CD4-positive, CD25-positive, alpha-beta regulatory T cell (primary cell): ENCODE measurements at regions not wholly inside any gene's neighbourhood (a gene's known extent, or its start where the extent isn't known, plus 50 kb on each side); places are given as distances from the start of the nearest gene placed in this dataset.

Experiments
- ATAC-seq, 2 donors: fragments of 150-1000 bp; cut with Tn5 transposase; one replicate each; pipeline ENCODE4 v1.10.0; 2021; ENCODE audit warnings: low read depth in 2 of 2, moderate number of reproducible peaks in 2 of 2, moderate library complexity in 1 of 2
- DNase-seq, 3 donors: peaks; one replicate each; pipeline versions ENCODE4 v3.0.0 to v3.0.0-alpha.2; 2012 to 2022; ENCODE audit warnings: mixed read lengths in 1 of 3
- H3K27ac ChIP-seq: one replicate; pipeline ENCODE4 v1.7.0; 2013; ENCODE audit warnings: mild to moderate bottlenecking, low read length; ENCODE audit not compliant: insufficient read depth, poor library complexity, severe bottlenecking
- H3K27me3 ChIP-seq: one replicate; pipeline ENCODE4 v1.7.0; 2013; ENCODE audit warnings: low read length; ENCODE audit not compliant: control insufficient read depth, insufficient read depth
- H3K36me3 ChIP-seq: one replicate; pipeline ENCODE4 v1.7.0; 2013; ENCODE audit warnings: mild to moderate bottlenecking, low read length, moderate library complexity; ENCODE audit not compliant: control insufficient read depth, insufficient read depth
- H3K4me1 ChIP-seq: 2 replicates; pipeline ENCODE4 v1.7.0; 2013; ENCODE audit warnings: mild to moderate bottlenecking, low read length; ENCODE audit not compliant: insufficient read depth, control insufficient read depth, poor library complexity, severe bottlenecking
- H3K4me3 ChIP-seq: one replicate; pipeline ENCODE4 v1.7.0; 2013; ENCODE audit warnings: low read depth, mild to moderate bottlenecking, low read length, moderate library complexity
- H3K9me3 ChIP-seq, 2 experiments: 1 replicate in 1 of 2; 2 replicates in 1 of 2; pipeline ENCODE4 v1.7.0; 2013; ENCODE audit warnings: low read length in 2 of 2, mild to moderate bottlenecking in 1 of 2, moderate library complexity in 1 of 2; ENCODE audit not compliant: control insufficient read depth in 2 of 2
- H3K27ac Mint-ChIP-seq, 3 donors: one replicate each; pipeline ENCODE4 v1.8.0; 2020 to 2022; ENCODE audit warnings: mild to moderate bottlenecking in 3 of 3, mixed read lengths in 3 of 3, moderate library complexity in 2 of 3
- H3K27me3 Mint-ChIP-seq: one replicate; pipeline ENCODE4 v1.8.0; 2022; ENCODE audit warnings: mild to moderate bottlenecking, mixed read lengths
- H3K36me3 Mint-ChIP-seq: one replicate; pipeline ENCODE4 v1.8.0; 2020; ENCODE audit warnings: mixed read lengths
- H3K4me1 Mint-ChIP-seq, 4 donors: one replicate each; pipeline ENCODE4 v1.8.0; 2020 to 2022; ENCODE audit warnings: mixed read lengths in 4 of 4, mild to moderate bottlenecking in 1 of 4
- H3K4me3 Mint-ChIP-seq, 4 donors: one replicate each; pipeline ENCODE4 v1.8.0; 2020 to 2022; ENCODE audit warnings: mild to moderate bottlenecking in 4 of 4, mixed read lengths in 4 of 4, moderate library complexity in 3 of 4
- H3K9me3 Mint-ChIP-seq, 7 donors: one replicate each; pipeline ENCODE4 v1.8.0; 2020 to 2022; ENCODE audit warnings: mixed read lengths in 7 of 7, mild to moderate bottlenecking in 3 of 7, moderate library complexity in 2 of 7

DNA sequence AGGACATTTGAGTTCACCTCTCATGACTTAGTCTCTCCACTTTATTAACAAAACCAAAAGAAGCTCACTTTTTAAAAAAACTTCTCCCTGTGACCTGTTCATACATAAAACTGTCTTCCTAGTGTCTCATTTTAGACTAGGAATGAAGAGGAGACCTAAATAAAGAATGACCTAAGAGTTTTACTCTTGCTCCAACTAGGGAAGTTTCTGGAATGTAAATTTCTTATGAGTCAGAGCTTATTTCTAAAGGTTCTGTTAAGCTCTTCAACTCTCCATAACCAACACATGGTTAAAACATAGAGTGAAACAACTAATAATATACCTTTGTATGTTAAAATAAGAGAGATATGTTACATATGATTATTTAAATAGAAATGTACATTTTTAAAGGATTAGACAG, 369.8 kb downstream of the EMP1 start:
- H3K4me1 Mint-ChIP-seq = no peaks in the 10 kb centered on the region
- H3K4me1 ChIP-seq = no peaks in the 10 kb centered on the region
- no peaks in the 10 kb centered on the region for H3K36me3 ChIP-seq
- H3K9me3 ChIP-seq = no peaks in the 10 kb centered on the region
- H3K4me3 ChIP-seq = no peak overlapping the region
- no peaks in the 10 kb centered on the region for H3K27me3 ChIP-seq
- H3K36me3 Mint-ChIP-seq = no peaks in the 10 kb centered on the region
- peaks cover 0 to 6% (median 2%) of the 10 kb centered on the region in 7 donors for H3K9me3 Mint-ChIP-seq
- DNase-seq (no peak), ATAC-seq (no peak)
- H3K4me3 Mint-ChIP-seq = no peak overlapping the region
- H3K27me3 Mint-ChIP-seq = peaks cover 8% of the 10 kb centered on the region
- no peak overlapping the region for H3K27ac ChIP-seq
- H3K27ac Mint-ChIP-seq = no peak overlapping the region

GRCh38 chr12:13564266-13564810, 367.8 kb downstream of the EMP1 start:
- H3K4me3 Mint-ChIP-seq = no peak overlapping the region
- H3K36me3 Mint-ChIP-seq = no peaks in the 10 kb centered on the region
- H3K27ac ChIP-seq = no peak overlapping the region
- H3K36me3 ChIP-seq = no peaks in the 10 kb centered on the region
- DNase-seq = no peak
- H3K27me3 ChIP-seq = no peaks in the 10 kb centered on the region
- no peaks in the 10 kb centered on the region for H3K9me3 ChIP-seq
- peaks cover 0 to 6% (median 2%) of the 10 kb centered on the region in 7 donors for H3K9me3 Mint-ChIP-seq
- ATAC-seq = no peak
- H3K27ac Mint-ChIP-seq = peak overlapping the region in 1 of 3 donors; percentile 29
- no peaks in the 10 kb centered on the region for H3K4me1 ChIP-seq
- no peak overlapping the region for H3K4me3 ChIP-seq
- H3K27me3 Mint-ChIP-seq = peaks cover 8% of the 10 kb centered on the region
- H3K4me1 Mint-ChIP-seq = no peaks in the 10 kb centered on the region

DNA sequence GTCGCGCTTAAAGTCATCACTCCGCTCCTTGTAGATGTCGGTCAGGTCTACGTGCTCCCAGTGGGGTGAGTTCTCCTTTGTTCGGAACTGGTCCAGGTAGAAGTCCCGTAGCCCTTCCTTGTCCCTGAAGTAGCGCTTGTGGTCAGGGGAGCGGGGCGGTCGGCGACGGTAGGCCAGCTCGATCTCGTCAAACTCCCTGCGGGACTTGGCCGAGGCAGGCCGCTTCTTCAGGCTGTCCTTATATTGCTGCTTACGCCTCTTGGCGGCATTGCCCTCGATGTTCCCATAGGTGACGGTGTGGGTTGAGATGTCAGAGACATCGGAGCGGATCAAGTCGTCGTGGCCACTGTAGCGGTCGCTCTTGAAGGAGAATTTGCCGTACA, 367.2 kb downstream of the EMP1 start:
- peaks cover 8% of the 10 kb centered on the region for H3K27me3 Mint-ChIP-seq
- no peaks in the 10 kb centered on the region for H3K27me3 ChIP-seq
- no peak for ATAC-seq
- H3K4me3 ChIP-seq = no peak overlapping the region
- H3K9me3 ChIP-seq = no peaks in the 10 kb centered on the region
- H3K9me3 Mint-ChIP-seq = peaks cover 0 to 6% (median 2%) of the 10 kb centered on the region in 7 donors
- H3K27ac ChIP-seq = no peak overlapping the region
- H3K36me3 ChIP-seq = no peaks in the 10 kb centered on the region
- no peaks in the 10 kb centered on the region for H3K4me1 ChIP-seq
- H3K27ac Mint-ChIP-seq = no peak overlapping the region
- DNase-seq = no peak
- no peaks in the 10 kb centered on the region for H3K4me1 Mint-ChIP-seq
- no peaks in the 10 kb centered on the region for H3K36me3 Mint-ChIP-seq
- no peak overlapping the region for H3K4me3 Mint-ChIP-seq

DNA sequence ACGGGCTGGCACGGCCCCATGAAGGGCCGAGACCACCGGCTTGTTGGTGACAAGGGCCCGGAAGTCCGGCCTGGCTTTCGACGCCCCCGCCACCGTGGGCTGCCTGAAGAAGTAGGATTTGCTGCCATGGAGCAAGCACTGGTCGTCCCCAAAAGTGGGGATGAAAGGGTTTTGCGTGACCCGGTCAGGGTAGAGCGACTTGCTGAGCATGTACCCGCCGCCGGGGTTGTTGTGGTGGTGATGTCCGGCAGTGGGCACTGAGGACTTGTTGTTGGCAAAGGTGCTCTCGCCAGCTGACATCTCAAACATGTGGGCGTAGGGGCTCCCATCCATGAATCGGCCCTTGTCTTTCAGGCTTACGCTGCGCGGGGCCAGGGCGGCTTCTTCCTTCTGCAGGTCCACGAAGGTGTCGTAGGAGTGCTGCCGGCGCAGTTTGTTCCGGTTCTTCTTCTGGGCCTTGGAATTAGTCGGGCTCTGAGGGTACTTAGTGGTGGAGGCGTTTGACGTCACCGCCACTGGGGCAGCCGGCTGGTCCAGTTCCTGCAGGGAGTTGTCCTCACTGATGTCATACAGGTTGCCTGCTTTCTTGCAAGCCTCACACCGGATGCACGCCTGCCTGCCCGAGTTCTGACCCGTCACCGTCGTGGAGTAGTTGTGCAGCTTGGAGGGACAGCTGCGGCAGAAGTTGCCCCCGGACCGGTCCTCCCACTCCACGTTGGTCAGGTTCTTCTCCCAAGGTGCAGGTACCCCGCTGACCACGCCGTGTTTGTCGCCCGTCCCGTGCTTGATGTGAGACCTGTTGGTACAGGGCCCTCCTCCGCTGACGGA, 366.6 kb downstream of the EMP1 start:
- no peaks in the 10 kb centered on the region for H3K27me3 ChIP-seq
- H3K4me1 ChIP-seq = no peaks in the 10 kb centered on the region
- H3K9me3 ChIP-seq = no peaks in the 10 kb centered on the region
- H3K27ac Mint-ChIP-seq = no peak overlapping the region
- no peak overlapping the region for H3K27ac ChIP-seq
- H3K27me3 Mint-ChIP-seq = peaks cover 8% of the 10 kb centered on the region
- peaks cover 0 to 6% (median 2%) of the 10 kb centered on the region in 7 donors for H3K9me3 Mint-ChIP-seq
- H3K4me3 Mint-ChIP-seq = no peak overlapping the region
- no peaks in the 10 kb centered on the region for H3K36me3 ChIP-seq
- ATAC-seq = no peak
- no peaks in the 10 kb centered on the region for H3K36me3 Mint-ChIP-seq
- H3K4me1 Mint-ChIP-seq = no peaks in the 10 kb centered on the region
- no peak for DNase-seq
- no peak overlapping the region for H3K4me3 ChIP-seq

- Mint-ChIP-seq H3K27ac (no peak overlapping the region), H3K36me3 (no peaks in the 10 kb centered on the region), H3K9me3 (peaks cover 0 to 6% (median 2%) of the 10 kb centered on the region in 7 donors), H3K4me1 (no peaks in the 10 kb centered on the region), H3K27me3 (peaks cover 8% of the 10 kb centered on the region), H3K4me3 (no peak overlapping the region)
- Histone ChIP-seq H3K36me3 (no peaks in the 10 kb centered on the region), H3K27ac (no peak overlapping the region), H3K4me3 (no peak overlapping the region), H3K4me1 (no peaks in the 10 kb centered on the region), H3K27me3 (no peaks in the 10 kb centered on the region), H3K9me3 (no peaks in the 10 kb centered on the region)
- no peak for DNase-seq
- ATAC-seq = no peak
Measured at GRCh38 chr12:13561923-13562322, 365.4 kb downstream of the EMP1 start.

DNA sequence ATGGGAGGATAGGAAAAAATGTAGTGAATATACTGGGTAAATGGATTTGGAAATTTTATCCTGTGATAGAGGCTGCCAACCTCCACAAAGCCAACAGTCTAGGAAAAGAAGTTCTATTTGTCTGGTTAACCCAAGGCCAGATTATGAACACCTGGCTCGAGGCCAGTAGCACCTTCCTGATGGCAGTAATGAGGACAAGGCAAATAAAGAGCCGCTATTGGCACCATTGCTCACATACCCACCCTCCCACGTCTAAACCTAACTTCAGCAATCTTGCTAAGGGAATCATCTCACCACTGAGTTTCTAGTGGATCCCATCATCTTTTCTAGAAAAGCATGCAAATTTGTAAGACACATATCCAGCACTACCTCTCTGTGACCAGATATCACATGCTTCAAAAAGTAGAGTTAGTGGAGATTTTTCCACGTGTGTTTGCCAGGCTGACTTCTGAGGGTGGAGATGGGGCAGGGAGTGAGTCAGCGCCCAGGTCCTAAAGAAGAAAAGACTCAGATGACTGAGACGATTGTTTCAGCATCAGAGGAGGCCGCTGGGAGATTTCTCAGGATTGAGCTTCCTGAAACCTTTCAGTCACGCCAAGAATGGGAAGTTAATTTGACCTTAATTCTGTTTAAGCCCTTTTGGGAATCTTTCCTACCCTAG, 362.9 kb downstream of the EMP1 start:
- DNase-seq = no peak
- ATAC-seq = no peak

DNA sequence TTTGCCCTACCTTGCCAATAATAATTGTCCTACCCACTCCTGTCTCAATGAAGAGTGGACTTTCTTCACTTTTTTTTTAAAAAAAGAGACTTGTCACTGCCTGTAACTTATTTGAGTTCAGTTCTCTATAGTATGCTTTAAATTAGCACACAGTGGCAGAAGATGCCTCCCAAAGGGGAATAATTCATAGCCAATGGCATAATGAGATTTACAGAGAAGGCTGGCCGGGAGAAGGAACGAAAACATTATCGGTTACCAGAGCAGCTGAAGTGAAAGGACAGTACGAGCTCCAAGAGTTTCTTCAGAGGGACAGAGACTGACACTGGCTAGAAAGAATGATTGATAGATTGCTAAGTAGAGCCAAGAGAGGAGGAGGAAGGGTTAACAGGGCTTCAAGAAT, 356.3 kb downstream of the EMP1 start:
- H3K9me3 ChIP-seq = no peaks in the 10 kb centered on the region
- H3K4me3 Mint-ChIP-seq = no peak overlapping the region
- H3K27me3 Mint-ChIP-seq = no peaks in the 10 kb centered on the region
- H3K27me3 ChIP-seq = no peaks in the 10 kb centered on the region
- H3K27ac Mint-ChIP-seq = no peak overlapping the region
- H3K4me1 Mint-ChIP-seq = no peaks in the 10 kb centered on the region
- H3K27ac ChIP-seq = no peak overlapping the region
- no peaks in the 10 kb centered on the region for H3K36me3 Mint-ChIP-seq
- H3K4me1 ChIP-seq = no peaks in the 10 kb centered on the region
- no peaks in the 10 kb centered on the region for H3K9me3 Mint-ChIP-seq
- no peak overlapping the region for H3K4me3 ChIP-seq
- H3K36me3 ChIP-seq = no peaks in the 10 kb centered on the region
- DNase-seq = no peak
- ATAC-seq = no peak

More for the DNA sequence above, 362.9 kb downstream of the EMP1 start:
- H3K4me3 Mint-ChIP-seq = no peak overlapping the region
- no peak overlapping the region for H3K27ac ChIP-seq
- H3K9me3 Mint-ChIP-seq = peaks cover 0 to 6% (median 0%) of the 10 kb centered on the region in 7 donors
- no peak overlapping the region for H3K4me3 ChIP-seq
- H3K4me1 ChIP-seq = no peaks in the 10 kb centered on the region
- no peak overlapping the region for H3K27ac Mint-ChIP-seq
- no peaks in the 10 kb centered on the region for H3K27me3 ChIP-seq
- H3K27me3 Mint-ChIP-seq = peaks cover 8% of the 10 kb centered on the region
- no peaks in the 10 kb centered on the region for H3K4me1 Mint-ChIP-seq
- H3K36me3 ChIP-seq = no peaks in the 10 kb centered on the region
- no peaks in the 10 kb centered on the region for H3K36me3 Mint-ChIP-seq
- no peaks in the 10 kb centered on the region for H3K9me3 ChIP-seq
